DOHH2 (cell line): ENCODE measurements at regions not wholly inside any gene's neighbourhood (a gene's known extent, or its start where the extent isn't known, plus 50 kb on each side); places are given as distances from the start of the nearest gene placed in this dataset.

Experiments
- EZH2phosphoT487 ChIP-seq: fragments of 200-600 bp; sonication (generic); IDR thresholded peaks from 2 replicates; pipeline ENCODE4 v1.6.1; 2017; ENCODE audit warnings: borderline replicate concordance, mild to moderate bottlenecking, antibody characterized with exemption, low read length, moderate library complexity, mixed read lengths
- TF ChIP-seq, protein P1 (sequence below): fragments of 200-600 bp; sonication (generic); IDR thresholded peaks from one replicate; pipeline ENCODE4 v1.5.1; 2014; ENCODE audit warnings: antibody characterized with exemption, mild to moderate bottlenecking, low read depth, low read length; ENCODE audit not compliant: poor library complexity, severe bottlenecking

- TF ChIP-seq, protein P1, sequence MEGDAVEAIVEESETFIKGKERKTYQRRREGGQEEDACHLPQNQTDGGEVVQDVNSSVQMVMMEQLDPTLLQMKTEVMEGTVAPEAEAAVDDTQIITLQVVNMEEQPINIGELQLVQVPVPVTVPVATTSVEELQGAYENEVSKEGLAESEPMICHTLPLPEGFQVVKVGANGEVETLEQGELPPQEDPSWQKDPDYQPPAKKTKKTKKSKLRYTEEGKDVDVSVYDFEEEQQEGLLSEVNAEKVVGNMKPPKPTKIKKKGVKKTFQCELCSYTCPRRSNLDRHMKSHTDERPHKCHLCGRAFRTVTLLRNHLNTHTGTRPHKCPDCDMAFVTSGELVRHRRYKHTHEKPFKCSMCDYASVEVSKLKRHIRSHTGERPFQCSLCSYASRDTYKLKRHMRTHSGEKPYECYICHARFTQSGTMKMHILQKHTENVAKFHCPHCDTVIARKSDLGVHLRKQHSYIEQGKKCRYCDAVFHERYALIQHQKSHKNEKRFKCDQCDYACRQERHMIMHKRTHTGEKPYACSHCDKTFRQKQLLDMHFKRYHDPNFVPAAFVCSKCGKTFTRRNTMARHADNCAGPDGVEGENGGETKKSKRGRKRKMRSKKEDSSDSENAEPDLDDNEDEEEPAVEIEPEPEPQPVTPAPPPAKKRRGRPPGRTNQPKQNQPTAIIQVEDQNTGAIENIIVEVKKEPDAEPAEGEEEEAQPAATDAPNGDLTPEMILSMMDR, result no peak
- no peak for TF ChIP-seq EZH2phosphoT487
These were observed 193.6 kb upstream of the STARD13 start for GRCh38 chr13:33479105-33479504.
